OCI-LY3 (cell line): ENCODE measurements at regions not wholly inside any gene's neighbourhood (a gene's known extent, or its start where the extent isn't known, plus 50 kb on each side); places are given as distances from the start of the nearest gene placed in this dataset.

Source experiments
- H2AFZ ChIP-seq: fragments of 200-600, 300-600 bp; shearing (Covaris generic); 2 replicates; pipeline ENCODE4 v1.6.0; 2014; ENCODE audit warnings: antibody characterized with exemption, low read depth, low read length
- H3K27ac ChIP-seq: fragments of 200-600, 300-600 bp; sonication (generic); 2 replicates; pipeline ENCODE4 v1.5.1; 2014; ENCODE audit warnings: mild to moderate bottlenecking, low read length, moderate library complexity, mixed read lengths
- H3K27me3 ChIP-seq: fragments of 200-600, 300-600 bp; sonication (generic); 2 replicates; pipeline ENCODE4 v1.6.1; 2014; ENCODE audit warnings: low read depth, low read length, mixed read lengths
- H3K36me3 ChIP-seq: fragments of 200-600, 300-600 bp; sonication (generic); replicated peaks from 2 replicates; pipeline ENCODE3; 2014; ENCODE audit warnings: low read depth, low read length, mixed read lengths
- H3K4me1 ChIP-seq: fragments of 300-600, 200-600 bp; sonication (generic); 2 replicates; pipeline ENCODE4 v1.6.1; 2014; ENCODE audit warnings: low read length, mixed read lengths
- H3K4me2 ChIP-seq: fragments of 200-600, 300-600 bp; sonication (generic); 2 replicates; pipeline ENCODE4 v1.6.1; 2014; ENCODE audit warnings: low read length, mixed read lengths
- H3K4me3 ChIP-seq: fragments of 300-600, 200-600 bp; sonication (generic); 2 replicates; pipeline ENCODE4 v1.5.1; 2014; ENCODE audit warnings: antibody characterized with exemption, mild to moderate bottlenecking, low read length, moderate library complexity
- H3K79me2 ChIP-seq: fragments of 300-600, 200-600 bp; shearing (Covaris generic); 2 replicates; pipeline ENCODE4 v1.6.1; 2014; ENCODE audit warnings: mild to moderate bottlenecking, low read length, mixed read lengths
- H3K9ac ChIP-seq: fragments of 300-600, 200-600 bp; shearing (Covaris generic); 2 replicates; pipeline ENCODE4 v1.6.0; 2014; ENCODE audit warnings: mild to moderate bottlenecking, low read length, moderate library complexity
- H3K9me3 ChIP-seq: fragments of 200-600, 300-600 bp; shearing (Covaris generic); 2 replicates; pipeline ENCODE4 v1.6.1; 2014; ENCODE audit warnings: low read length, mixed read lengths; ENCODE audit not compliant: insufficient read depth
- H4K20me1 ChIP-seq: fragments of 200-600, 300-600 bp; sonication (generic); 2 replicates; pipeline ENCODE4 v1.6.1; 2016; ENCODE audit warnings: low read length, mixed read lengths; ENCODE audit not compliant: insufficient read depth
- EZH2phosphoT487 ChIP-seq: fragments of 200-600 bp; shearing (Covaris generic); IDR thresholded peaks from 2 replicates; pipeline ENCODE4 v1.6.1; 2018; ENCODE audit warnings: antibody characterized with exemption, mixed run types, low read depth
- TF ChIP-seq, protein P1 (sequence below): fragments of 200-600, 300-600 bp; sonication (generic); IDR thresholded peaks from 2 replicates; pipeline ENCODE4 v1.5.1; 2014; ENCODE audit warnings: antibody characterized with exemption, low read length, low read depth

DNA sequence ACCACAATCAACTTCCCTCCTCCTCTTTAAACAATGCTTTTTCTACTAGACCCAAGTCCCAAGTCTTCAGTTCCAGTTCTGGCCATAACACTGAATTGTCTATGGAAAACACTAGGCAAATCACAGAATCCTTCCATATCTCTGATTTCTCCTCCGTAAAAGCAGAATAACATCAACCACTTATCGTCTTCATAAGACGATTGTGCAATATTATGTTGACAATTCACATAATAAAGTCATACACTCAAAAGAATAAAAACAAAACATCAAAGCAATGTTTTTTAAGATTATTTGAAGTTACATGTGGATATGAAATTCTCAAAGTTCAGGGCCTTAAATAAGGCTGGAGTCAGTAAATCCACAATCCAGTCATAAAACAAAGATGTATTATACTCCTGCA, 84.4 kb downstream of the MTERF1 start:
- H3K27ac ChIP-seq, result no peak overlapping the region
- no peaks in the 10 kb centered on the region for H3K4me1 ChIP-seq
- no peaks in the 10 kb centered on the region for H4K20me1 ChIP-seq
- no peaks in the 10 kb centered on the region for H3K79me2 ChIP-seq
- H3K36me3 ChIP-seq, result no peaks in the 10 kb centered on the region
- H3K4me2 ChIP-seq, result no peak overlapping the region
- H2AFZ ChIP-seq, result no peak overlapping the region
- no peak overlapping the region for H3K9ac ChIP-seq
- H3K9me3 ChIP-seq, result no peaks in the 10 kb centered on the region
- TF ChIP-seq EZH2phosphoT487, result no peak
- TF ChIP-seq, protein P1, sequence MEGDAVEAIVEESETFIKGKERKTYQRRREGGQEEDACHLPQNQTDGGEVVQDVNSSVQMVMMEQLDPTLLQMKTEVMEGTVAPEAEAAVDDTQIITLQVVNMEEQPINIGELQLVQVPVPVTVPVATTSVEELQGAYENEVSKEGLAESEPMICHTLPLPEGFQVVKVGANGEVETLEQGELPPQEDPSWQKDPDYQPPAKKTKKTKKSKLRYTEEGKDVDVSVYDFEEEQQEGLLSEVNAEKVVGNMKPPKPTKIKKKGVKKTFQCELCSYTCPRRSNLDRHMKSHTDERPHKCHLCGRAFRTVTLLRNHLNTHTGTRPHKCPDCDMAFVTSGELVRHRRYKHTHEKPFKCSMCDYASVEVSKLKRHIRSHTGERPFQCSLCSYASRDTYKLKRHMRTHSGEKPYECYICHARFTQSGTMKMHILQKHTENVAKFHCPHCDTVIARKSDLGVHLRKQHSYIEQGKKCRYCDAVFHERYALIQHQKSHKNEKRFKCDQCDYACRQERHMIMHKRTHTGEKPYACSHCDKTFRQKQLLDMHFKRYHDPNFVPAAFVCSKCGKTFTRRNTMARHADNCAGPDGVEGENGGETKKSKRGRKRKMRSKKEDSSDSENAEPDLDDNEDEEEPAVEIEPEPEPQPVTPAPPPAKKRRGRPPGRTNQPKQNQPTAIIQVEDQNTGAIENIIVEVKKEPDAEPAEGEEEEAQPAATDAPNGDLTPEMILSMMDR, result no peak
- no peaks in the 10 kb centered on the region for H3K27me3 ChIP-seq
- no peak overlapping the region for H3K4me3 ChIP-seq

DNA sequence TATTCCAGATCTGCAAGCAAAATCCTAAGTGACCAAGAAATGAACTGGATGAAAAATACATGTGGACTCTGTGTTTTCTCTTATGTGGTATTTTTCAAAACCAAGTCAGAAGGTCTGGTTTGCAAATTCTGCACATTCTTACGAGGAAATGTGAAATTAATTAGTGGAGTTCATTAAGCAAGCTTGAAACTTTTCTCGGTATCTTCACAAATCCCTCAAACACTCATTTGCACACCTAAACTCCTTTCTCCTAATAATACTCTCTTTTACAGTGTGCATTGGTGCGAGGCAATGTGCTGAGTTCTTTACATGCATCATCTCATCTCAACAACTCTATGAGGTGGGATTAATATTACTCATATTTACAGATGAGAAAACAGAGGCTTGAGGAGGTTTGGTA, 82.1 kb downstream of the MTERF1 start:
- Histone ChIP-seq H3K4me1 (no peaks in the 10 kb centered on the region), H3K27me3 (no peaks in the 10 kb centered on the region), H2AFZ (no peak overlapping the region), H3K9ac (no peak overlapping the region), H4K20me1 (no peaks in the 10 kb centered on the region), H3K79me2 (no peaks in the 10 kb centered on the region), H3K4me3 (no peak overlapping the region), H3K27ac (no peak overlapping the region), H3K4me2 (no peak overlapping the region), H3K36me3 (no peaks in the 10 kb centered on the region), H3K9me3 (no peaks in the 10 kb centered on the region)
- no peak for TF ChIP-seq EZH2phosphoT487
- TF ChIP-seq, protein P1, result no peak

DNA sequence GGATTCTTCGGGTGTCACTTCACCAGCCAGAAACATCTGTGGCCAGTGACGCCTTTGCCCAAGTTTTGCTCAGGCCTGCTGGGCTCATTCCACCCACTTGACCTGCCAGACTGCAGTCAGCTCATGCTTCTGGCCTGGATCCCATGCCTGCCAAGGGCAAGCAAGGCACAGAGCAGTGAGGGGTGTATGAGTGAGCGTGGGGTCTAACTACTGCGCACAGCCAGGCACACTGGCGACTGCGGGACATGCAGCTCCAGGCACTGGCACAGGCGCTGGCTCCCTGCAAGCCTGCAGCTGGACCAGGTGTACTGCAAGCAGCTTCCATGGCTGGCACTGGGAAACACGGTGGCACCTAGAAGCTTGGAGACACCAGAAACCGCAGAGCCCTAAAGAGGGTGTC, 80.1 kb downstream of the MTERF1 start:
- Histone ChIP-seq H3K4me2 (no peak overlapping the region), H4K20me1 (no peaks in the 10 kb centered on the region), H2AFZ (no peak overlapping the region), H3K27ac (no peak overlapping the region), H3K36me3 (no peaks in the 10 kb centered on the region), H3K4me3 (no peak overlapping the region), H3K9me3 (no peaks in the 10 kb centered on the region), H3K4me1 (no peaks in the 10 kb centered on the region), H3K9ac (no peak overlapping the region), H3K27me3 (no peaks in the 10 kb centered on the region), H3K79me2 (no peaks in the 10 kb centered on the region)
- TF ChIP-seq EZH2phosphoT487, result no peak
- TF ChIP-seq, protein P1, result no peak

DNA sequence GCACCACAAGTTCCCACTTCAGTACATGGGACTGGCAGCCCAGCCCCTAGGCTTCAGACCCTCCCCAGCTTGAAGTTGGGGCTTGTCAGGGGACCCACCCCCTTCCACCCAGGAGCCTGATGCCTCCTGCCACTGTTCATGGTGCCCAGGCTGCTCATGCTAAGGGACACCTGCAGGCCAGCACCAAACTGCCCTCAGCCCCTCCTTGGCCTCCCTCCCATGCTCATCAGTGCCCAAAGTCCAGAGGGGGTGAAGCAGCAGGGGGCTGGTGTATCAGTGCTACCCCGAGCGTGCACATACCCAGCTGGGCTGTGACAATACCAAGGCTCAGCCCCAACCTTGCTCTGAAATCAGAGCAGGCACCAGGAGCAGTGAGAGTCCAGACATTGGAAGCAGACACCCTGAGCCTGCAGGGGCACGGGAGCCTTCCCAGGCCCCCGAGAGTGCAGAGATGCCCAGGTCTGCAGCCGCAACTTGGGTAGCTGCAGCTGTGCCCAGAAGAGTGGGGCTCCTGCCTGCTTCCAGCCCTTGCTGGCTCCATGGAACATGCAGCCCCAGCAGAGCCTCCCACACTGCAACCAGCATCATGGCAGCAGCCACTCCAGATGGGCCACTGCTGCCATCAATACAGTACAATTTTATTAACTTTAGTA, 79.0 kb downstream of the MTERF1 start:
- no peaks in the 10 kb centered on the region for H3K9me3 ChIP-seq
- H3K27me3 ChIP-seq, result no peaks in the 10 kb centered on the region
- H3K9ac ChIP-seq, result no peak overlapping the region
- no peaks in the 10 kb centered on the region for H3K36me3 ChIP-seq
- H3K4me3 ChIP-seq, result no peak overlapping the region
- no peaks in the 10 kb centered on the region for H3K4me1 ChIP-seq
- no peaks in the 10 kb centered on the region for H4K20me1 ChIP-seq
- H3K4me2 ChIP-seq, result no peak overlapping the region
- H2AFZ ChIP-seq, result no peak overlapping the region
- no peak for TF ChIP-seq EZH2phosphoT487
- TF ChIP-seq, protein P1, result no peak
- H3K27ac ChIP-seq, result no peak overlapping the region
- no peaks in the 10 kb centered on the region for H3K79me2 ChIP-seq
